ES-I3 (cell line): ENCODE measurements at regions not wholly inside any gene's neighbourhood (a gene's known extent, or its start where the extent isn't known, plus 50 kb on each side); places are given as distances from the start of the nearest gene placed in this dataset.

ENCODE experiments used
- H3K36me3 ChIP-seq: 2 replicates; pipeline ENCODE4 v1.6.1; 2013; ENCODE audit warnings: mild to moderate bottlenecking, low read length, control low read depth, moderate library complexity; ENCODE audit not compliant: insufficient read depth
- H3K4me1 ChIP-seq: 2 replicates; pipeline ENCODE4 v1.6.1; 2013; ENCODE audit warnings: mild to moderate bottlenecking, control low read depth, low read length; ENCODE audit not compliant: insufficient read depth
- H3K9ac ChIP-seq: 2 replicates; pipeline ENCODE4 v1.6.1; 2013; ENCODE audit warnings: low read depth, mild to moderate bottlenecking, low read length, moderate library complexity
- H3K9me3 ChIP-seq: 2 replicates; pipeline ENCODE4 v1.6.1; 2013; ENCODE audit warnings: mild to moderate bottlenecking, low read length, moderate library complexity; ENCODE audit not compliant: control insufficient read depth, insufficient read depth

- no peaks in the 10 kb centered on the region for H3K4me1 ChIP-seq
- no peaks in the 10 kb centered on the region for H3K36me3 ChIP-seq
- no peak overlapping the region for H3K9ac ChIP-seq
- H3K9me3 ChIP-seq, result no peaks in the 10 kb centered on the region
Observed at GRCh38 chr11:13062115-13062514, 53.0 kb downstream of the RASSF10 start.

GRCh38 chr11:13064593-13064992 is 55.5 kb downstream of the RASSF10 start:
- Histone ChIP-seq H3K36me3 (no peaks in the 10 kb centered on the region), H3K9me3 (no peaks in the 10 kb centered on the region), H3K4me1 (no peaks in the 10 kb centered on the region)

GRCh38 chr11:13065200-13065787 is 56.2 kb downstream of the RASSF10 start:
- Histone ChIP-seq H3K4me1 (no peaks in the 10 kb centered on the region), H3K9ac (no peak overlapping the region), H3K9me3 (no peaks in the 10 kb centered on the region), H3K36me3 (no peaks in the 10 kb centered on the region)

More at GRCh38 chr11:13064593-13064992, 55.5 kb downstream of the RASSF10 start:
- H3K9ac ChIP-seq, result no peak overlapping the region

GRCh38 chr11:13068211-13068610 is 59.1 kb downstream of the RASSF10 start:
- no peaks in the 10 kb centered on the region for H3K36me3 ChIP-seq
- no peaks in the 10 kb centered on the region for H3K9me3 ChIP-seq
- H3K9ac ChIP-seq, result no peak overlapping the region
- H3K4me1 ChIP-seq, result no peaks in the 10 kb centered on the region

GRCh38 chr11:13073119-13073981 is 64.2 kb downstream of the RASSF10 start:
- Histone ChIP-seq H3K36me3 (no peaks in the 10 kb centered on the region), H3K4me1 (peaks cover 3% of the 10 kb centered on the region; the same call in 1 of the 2 replicates), H3K9ac (no peak overlapping the region), H3K9me3 (no peaks in the 10 kb centered on the region)

- Histone ChIP-seq H3K4me1 (peaks cover 3% of the 10 kb centered on the region; the same call in 1 of the 2 replicates), H3K9me3 (no peaks in the 10 kb centered on the region), H3K9ac (no peak overlapping the region), H3K36me3 (no peaks in the 10 kb centered on the region)
Observed at GRCh38 chr11:13074714-13075464, 65.8 kb downstream of the RASSF10 start.

- no peaks in the 10 kb centered on the region for H3K9me3 ChIP-seq
Observed at GRCh38 chr11:13076961-13077360, 67.8 kb downstream of the RASSF10 start.

GRCh38 chr11:13080861-13081260 is 71.7 kb downstream of the RASSF10 start:
- Histone ChIP-seq H3K36me3 (no peaks in the 10 kb centered on the region), H3K9me3 (no peaks in the 10 kb centered on the region), H3K4me1 (no peaks in the 10 kb centered on the region), H3K9ac (no peak overlapping the region)

More at GRCh38 chr11:13076961-13077360, 67.8 kb downstream of the RASSF10 start:
- Histone ChIP-seq H3K9ac (no peak overlapping the region), H3K36me3 (no peaks in the 10 kb centered on the region), H3K4me1 (peaks cover 3% of the 10 kb centered on the region; the same call in 1 of the 2 replicates)

GRCh38 chr11:13082588-13082987 is 73.5 kb downstream of the RASSF10 start:
- Histone ChIP-seq H3K9ac (no peak overlapping the region), H3K36me3 (no peaks in the 10 kb centered on the region)

GRCh38 chr11:13090228-13090708 is 81.2 kb downstream of the RASSF10 start:
- H3K36me3 ChIP-seq, result no peaks in the 10 kb centered on the region
- H3K9me3 ChIP-seq, result peaks cover 2% of the 10 kb centered on the region; the same call in 1 of the 2 replicates
- H3K9ac ChIP-seq, result no peak overlapping the region
- no peaks in the 10 kb centered on the region for H3K4me1 ChIP-seq

More at GRCh38 chr11:13082588-13082987, 73.5 kb downstream of the RASSF10 start:
- Histone ChIP-seq H3K9me3 (no peaks in the 10 kb centered on the region), H3K4me1 (no peaks in the 10 kb centered on the region)

- Histone ChIP-seq H3K36me3 (no peaks in the 10 kb centered on the region), H3K4me1 (no peaks in the 10 kb centered on the region), H3K9me3 (peaks cover 2% of the 10 kb centered on the region; the same call in 1 of the 2 replicates), H3K9ac (no peak overlapping the region)
Observed at GRCh38 chr11:13091373-13091772, 82.3 kb downstream of the RASSF10 start.

GRCh38 chr11:13091804-13092203 is 82.7 kb downstream of the RASSF10 start:
- Histone ChIP-seq H3K9me3 (peaks cover 2% of the 10 kb centered on the region; the same call in 1 of the 2 replicates), H3K36me3 (no peaks in the 10 kb centered on the region), H3K4me1 (no peaks in the 10 kb centered on the region), H3K9ac (no peak overlapping the region)

GRCh38 chr11:13094930-13095687 is 86.0 kb downstream of the RASSF10 start:
- H3K36me3 ChIP-seq, result no peaks in the 10 kb centered on the region
- peaks cover 9% of the 10 kb centered on the region; the same call in 1 of the 2 replicates for H3K4me1 ChIP-seq
- no peak overlapping the region for H3K9ac ChIP-seq
- peaks cover 2% of the 10 kb centered on the region; the same call in 1 of the 2 replicates for H3K9me3 ChIP-seq
